PC-9 (cell line): ENCODE measurements at regions not wholly inside any gene's neighbourhood (a gene's known extent, or its start where the extent isn't known, plus 50 kb on each side); places are given as distances from the start of the nearest gene placed in this dataset.

Experiments
- CTCF ChIP-seq: fragments of 200-600 bp; sonication (generic); conservative IDR thresholded peaks from 2 replicates; pipeline ENCODE4 v1.6.1; 2017; ENCODE audit warnings: mixed run types, antibody characterized with exemption, mild to moderate bottlenecking, moderate library complexity
- EZH2 ChIP-seq: fragments of 200-600 bp; sonication (generic); IDR thresholded peaks from 2 replicates; pipeline ENCODE4 v1.8.0; 2017; ENCODE audit warnings: antibody characterized with exemption, low read depth

GRCh38 chr10:3362394-3362793, 189.8 kb upstream of the PITRM1 start:
- TF ChIP-seq CTCF (no peak), EZH2 (no peak)
